ENCODE measurements at regions not wholly inside any gene's neighbourhood (a gene's known extent, or its start where the extent isn't known, plus 50 kb on each side); places are given as distances from the start of the nearest gene placed in this dataset.
"Not testable (repeated sequence)": the region's sequence is repeated elsewhere in the genome, so short reads cannot be mapped to it uniquely, and the experiment has no call there.

DNA sequence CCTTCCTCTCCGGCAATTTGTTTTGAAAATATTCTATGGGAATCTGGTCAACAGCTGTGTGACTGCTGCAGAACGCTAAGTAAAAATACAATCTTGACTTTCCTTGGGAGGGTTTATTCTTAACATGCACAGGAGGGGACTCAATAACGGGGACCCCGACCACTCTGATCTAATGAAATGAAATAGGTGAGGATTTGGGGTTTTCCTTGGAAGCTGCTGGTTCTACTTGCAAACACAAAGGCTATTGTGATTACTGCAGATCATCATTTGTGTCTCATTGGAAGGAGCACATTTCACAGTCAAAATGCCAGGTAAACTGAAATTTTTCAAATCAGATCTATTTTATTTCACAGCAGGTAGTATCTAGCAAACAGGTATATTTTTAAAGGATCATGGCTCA lies 366.1 kb downstream of the SHANK2 start:
- DNase-seq: no peak

- no peak for DNase-seq
Measured at GRCh38 chr11:70886676-70887541, 365.5 kb downstream of the SHANK2 start.

GRCh38 chr11:70887542-70887827 lies 364.9 kb downstream of the SHANK2 start:
- DNase-seq: no peak

DNA sequence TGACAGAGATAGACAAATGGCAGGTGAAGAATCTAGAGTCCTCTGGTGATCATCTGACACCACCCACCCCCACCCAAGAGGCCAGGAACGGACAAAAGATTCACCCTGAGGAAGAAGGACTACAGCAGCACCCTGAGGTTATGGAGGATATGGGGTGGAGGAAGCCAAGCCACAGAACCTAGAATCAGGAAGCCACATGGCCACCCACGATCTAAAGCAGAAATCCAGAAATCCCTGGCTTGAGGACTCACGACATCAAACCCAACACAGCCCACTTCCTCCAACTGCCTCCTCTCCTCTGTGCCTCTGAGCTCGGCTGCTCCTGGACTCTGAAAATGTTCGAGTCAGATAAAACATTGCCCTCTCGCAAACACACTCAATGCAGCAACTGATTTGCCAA lies 364.3 kb downstream of the SHANK2 start:
- no peak for DNase-seq

DNA sequence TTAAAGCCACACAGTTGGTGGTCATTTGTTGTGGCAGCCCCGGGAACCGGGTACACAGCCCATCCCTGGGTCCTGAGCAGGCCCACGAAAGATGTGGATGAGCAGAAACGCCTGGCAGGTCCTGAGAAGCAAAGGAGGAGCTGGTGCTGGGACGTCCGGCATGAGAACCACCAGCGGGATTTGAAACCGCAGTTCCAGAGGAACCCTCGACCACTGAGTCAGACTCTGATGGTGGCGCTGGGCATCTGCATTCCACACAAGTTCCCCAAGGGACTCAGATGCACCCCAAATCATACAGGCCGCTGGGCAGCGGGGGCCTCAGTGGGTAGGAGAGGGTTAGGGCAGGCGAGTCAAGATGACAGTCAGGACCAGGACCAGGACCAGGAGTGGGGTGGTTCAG lies 363.0 kb downstream of the SHANK2 start:
- DNase-seq: no peak

DNA sequence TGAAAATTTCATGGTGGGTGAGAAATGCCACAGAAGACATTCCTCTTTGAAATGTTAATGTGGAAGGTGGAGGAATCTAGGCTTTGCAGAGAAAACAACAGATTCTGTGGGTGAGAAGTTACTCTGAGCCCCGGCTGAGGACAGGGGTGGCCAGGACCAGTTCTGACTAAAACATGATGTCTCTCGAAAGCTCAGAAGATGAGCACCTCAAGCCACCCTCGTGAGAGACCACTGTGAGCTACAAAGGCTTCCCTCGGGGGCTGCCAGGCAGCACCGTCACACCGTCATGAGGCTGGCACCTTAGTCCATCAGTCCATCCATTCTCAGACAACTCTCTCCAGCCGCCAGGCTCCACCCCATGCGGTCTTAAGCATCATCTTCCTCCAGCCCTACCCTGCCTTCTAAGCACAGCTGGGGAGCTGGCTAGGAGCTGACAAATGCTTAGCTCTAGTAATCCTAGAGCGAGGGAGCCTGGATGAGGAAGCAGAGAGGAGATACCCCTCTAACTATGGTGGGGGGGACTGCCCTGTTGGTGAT lies 360.5 kb downstream of the SHANK2 start:
- DNase-seq: no peak

- DNase-seq: no peak
Measured at GRCh38 chr11:70892889-70893288, 359.5 kb downstream of the SHANK2 start.

GRCh38 chr11:70894566-70895365 lies 357.6 kb downstream of the SHANK2 start:
- DNase-seq: no peak

- no peak for DNase-seq
Measured at GRCh38 chr11:70895366-70895670, 357.1 kb downstream of the SHANK2 start.

DNA sequence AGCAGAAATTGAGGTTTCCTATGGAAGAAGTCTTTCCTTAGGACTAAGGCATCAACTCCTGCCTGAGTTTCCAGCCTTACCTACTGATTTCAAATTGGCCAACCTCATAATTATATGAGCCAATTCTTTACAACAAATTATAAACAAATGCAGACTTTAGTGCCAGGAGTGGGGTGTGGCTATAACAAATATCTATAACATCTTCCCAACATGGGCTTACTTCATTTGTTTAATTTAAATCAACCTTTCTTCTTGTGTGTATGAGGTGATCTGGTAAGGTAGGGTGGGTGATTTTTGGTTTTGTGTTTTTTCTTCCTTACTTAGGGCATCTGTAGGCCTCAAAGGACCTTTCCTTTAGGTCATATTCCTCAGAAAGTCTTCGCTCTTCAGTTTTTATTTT lies 354.9 kb downstream of the SHANK2 start:
- DNase-seq: no peak

- DNase-seq: no peak
Measured at GRCh38 chr11:70899616-70900015, 352.8 kb downstream of the SHANK2 start.

DNA sequence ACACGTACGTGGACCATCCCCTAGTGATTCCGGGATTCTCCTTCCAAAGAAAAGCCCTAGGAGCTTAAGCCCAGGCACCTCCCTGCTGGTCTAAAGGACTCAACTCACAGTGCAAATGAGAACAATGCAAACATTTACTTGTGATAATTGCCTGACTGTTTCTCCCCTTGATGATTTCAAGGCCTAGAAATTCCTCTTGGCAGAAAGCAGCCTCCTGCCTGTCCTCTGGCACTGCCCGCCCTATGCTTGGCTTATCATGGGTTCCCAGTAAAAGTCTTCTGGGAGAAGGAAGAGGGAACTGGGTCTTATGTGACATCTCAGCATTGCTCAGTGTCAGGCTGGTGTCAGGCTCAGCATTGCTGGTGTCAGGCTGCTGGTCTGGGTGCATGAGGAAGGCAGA lies 351.8 kb downstream of the SHANK2 start:
- no peak for DNase-seq

- no peak for DNase-seq
Measured at GRCh38 chr11:70901951-70902521, 350.3 kb downstream of the SHANK2 start.

DNA sequence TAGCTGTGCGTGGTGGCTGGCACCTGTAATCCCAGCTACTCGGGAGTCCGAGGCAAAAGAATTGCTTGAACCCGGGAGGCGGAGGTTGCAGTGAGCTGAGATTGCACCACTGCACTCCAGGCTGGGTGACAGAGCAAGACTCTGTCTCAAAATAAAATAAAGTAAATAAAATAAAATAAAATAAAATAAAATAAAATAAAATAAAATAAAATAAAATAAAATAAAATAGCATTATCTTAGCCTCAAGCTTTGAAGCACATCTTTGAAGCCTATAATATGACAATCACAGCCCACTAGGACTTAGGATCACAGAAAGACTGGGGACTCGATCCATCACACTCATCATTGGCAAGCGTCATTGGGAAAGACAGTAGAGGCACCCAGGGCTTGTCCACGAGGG lies 349.1 kb downstream of the SHANK2 start:
- not testable (repeated sequence) for DNase-seq

DNA sequence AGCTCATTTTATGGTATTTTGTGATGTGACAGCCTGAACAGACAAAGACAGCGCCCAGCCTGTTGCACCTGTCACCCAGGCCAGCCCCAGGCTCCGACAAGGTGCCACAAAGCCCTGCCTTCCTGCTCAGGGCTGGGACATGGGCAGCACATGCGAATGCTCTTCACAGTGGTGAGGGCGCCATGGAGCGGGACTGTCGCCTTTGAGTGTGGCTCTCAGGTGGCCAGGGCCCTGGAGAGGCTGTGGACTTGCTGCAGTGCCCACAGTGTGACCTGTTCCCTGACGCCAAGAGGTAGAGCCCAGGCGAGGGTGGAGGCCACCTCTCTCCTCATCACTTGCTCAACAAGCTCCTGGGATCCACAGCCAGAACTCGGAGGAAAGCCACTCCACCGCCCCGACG lies 346.3 kb downstream of the SHANK2 start:
- no peak for DNase-seq

- no peak for DNase-seq
Measured at GRCh38 chr11:70908223-70908622, 344.2 kb downstream of the SHANK2 start.

DNA sequence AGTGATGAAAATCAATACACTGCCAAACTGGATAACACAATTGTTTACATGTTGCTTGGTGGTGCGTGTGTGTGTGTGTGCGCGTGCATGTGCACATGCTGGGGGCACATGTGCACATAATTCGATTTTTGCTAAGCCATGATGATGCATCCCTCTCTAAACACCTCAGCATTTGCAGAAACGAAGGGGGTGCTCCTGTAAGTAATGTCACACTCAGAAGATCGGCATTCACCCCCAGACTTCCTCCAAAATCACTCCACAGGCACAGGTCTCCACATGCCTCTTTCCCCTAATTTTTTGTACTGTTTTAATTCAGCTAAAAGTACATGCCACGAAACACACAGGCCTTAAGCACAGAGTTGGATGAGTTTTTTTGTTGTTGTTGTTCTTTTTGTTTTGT lies 341.5 kb downstream of the SHANK2 start:
- no peak for DNase-seq

GRCh38 chr11:70912226-70912840 lies 340.0 kb downstream of the SHANK2 start:
- DNase-seq: no peak

DNA sequence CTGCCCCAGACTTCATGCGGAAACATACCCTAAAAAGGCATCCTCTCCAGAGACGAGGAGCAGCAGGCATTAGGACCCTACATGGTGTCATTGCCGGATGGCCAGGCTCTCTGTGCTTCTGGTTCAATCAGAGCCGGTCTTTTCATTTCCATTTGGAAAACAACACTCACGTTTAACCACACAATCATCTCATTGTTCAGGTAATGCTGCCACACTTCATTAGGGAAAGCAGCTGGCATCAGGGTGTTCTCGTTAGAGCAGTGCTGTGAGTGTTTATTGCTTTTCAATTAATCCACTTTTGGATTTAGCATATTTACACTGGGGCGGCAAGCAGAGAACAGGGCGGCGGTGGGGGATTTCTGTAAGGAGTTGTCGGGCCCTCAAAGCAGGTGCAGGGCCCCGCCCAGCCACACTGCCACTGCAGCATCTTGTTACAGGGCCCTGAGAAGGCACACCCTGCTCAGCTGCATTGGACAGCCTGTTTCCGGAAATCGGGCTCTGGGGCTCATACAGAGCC lies 338.6 kb downstream of the SHANK2 start:
- no peak for DNase-seq

DNA sequence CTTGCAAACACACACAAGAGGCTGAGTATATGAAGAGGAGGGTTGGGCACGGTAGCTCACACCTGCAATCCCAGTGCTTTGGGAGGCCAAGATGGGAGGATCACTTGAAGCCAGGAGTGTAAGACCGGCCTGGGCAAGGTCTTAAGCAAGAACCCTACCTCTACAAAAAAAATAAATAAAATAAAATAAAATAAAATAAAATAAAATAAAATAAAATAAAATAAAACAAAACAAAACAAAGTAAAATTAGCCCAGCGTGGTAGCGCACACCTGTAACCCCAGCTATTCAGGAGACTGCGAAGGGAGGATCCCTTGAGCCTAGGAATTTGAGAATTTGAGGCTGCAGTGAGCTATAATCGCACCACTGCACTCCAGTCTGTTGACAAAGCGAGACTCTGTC lies 337.9 kb downstream of the SHANK2 start:
- no peak for DNase-seq

DNA sequence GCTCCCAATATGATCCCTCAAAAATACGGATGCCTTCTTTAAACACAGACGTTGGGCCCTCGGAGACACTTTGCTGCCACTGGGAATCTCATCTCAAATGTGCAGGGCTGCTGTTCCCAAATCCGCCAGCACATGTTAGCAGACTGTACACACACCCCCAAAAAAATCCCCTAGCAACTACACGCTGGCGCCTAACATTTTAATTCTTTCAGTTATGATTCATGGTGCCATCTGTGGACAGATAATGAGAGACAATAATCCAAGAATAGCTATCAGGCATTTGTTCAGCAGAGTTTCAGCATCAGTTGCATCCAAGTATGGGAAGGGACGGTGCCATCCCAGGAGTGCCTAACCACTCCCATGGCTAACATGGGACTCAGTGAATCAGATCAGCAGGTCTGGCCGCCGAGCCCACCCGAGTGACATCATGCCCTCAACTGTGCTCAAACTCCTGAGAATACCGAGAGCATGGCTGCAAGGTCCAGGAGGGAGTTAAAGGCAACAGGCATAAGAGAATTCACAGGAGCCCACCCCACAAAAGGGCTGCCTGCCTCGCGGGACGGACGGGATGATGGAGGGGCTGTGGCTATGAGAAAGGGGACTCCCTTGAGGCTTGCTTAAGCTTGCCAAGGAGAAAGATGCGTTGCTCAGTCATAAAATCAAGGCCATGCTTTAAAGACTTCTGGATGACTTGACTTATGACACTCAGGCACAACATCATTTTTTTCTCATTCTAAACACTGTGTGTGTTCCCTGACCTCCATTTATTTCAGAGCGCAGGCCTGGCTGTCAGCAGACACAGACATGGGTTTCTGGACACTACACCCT lies 337.0 kb downstream of the SHANK2 start:
- DNase-seq: no peak

GRCh38 chr11:70916351-70916750 lies 336.0 kb downstream of the SHANK2 start:
- no peak for DNase-seq

Measured in activated gamma-delta T cell treated with Interleukin-2 at 50 U/mL for 16 hours (primary cell).